IPS-18c (cell line): ENCODE measurements at regions not wholly inside any gene's neighbourhood (a gene's known extent, or its start where the extent isn't known, plus 50 kb on each side); places are given as distances from the start of the nearest gene placed in this dataset.
"Not testable (repeated sequence)": the region's sequence is repeated elsewhere in the genome, so short reads cannot be mapped to it uniquely, and the experiment has no call there.

ENCODE experiments used
- H3K4me3 ChIP-seq: 2 replicates; pipeline ENCODE4 v1.7.0; 2013; ENCODE audit warnings: low read depth, mild to moderate bottlenecking, low read length, moderate library complexity; ENCODE audit not compliant: insufficient read depth
- H3K9me3 ChIP-seq: one replicate; pipeline ENCODE4 v1.6.1; 2013; ENCODE audit warnings: mild to moderate bottlenecking, low read length, moderate library complexity; ENCODE audit not compliant: control insufficient read depth, insufficient read depth

DNA sequence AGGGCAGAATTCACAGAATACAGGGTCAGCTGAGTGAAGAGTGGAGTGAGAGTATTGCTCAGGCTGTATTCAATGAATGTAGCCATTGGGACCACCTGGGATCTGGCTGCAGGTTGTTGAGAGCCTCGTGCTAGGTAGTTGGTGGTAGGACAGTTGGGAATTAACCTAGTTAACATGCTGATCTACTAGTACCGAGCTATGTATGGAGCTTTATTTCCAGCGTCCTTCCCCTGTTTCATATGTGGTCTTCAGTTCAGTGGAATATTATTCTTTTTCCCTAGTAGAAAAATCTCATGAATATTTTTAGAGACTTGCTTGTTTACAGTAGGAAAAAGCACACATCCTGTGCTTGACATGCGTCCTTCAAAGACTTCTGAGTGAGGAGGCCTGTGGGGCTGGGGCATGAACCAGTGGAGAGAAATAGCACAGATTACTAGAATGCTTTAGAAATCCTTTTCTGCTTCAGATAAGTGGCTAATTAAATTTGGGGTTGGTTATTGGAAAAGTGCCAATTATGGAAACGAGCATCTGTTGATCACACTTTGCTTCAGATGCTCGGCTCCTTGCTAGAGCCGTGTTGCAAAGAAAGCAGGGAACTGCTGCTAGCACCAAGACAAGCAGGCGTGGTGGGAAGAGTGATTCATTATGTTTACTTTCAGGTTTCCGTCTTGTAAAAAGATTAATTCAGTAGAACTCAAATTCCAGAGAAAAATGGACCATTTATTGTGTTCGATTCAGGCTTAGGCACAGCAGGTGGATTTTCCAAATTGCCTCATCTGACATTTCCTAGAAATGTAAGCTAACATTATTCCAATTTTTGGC lies 53.6 kb downstream of the ARF6 start:
- H3K9me3 ChIP-seq, result no peaks in the 10 kb centered on the region
- no peak overlapping the region for H3K4me3 ChIP-seq

DNA sequence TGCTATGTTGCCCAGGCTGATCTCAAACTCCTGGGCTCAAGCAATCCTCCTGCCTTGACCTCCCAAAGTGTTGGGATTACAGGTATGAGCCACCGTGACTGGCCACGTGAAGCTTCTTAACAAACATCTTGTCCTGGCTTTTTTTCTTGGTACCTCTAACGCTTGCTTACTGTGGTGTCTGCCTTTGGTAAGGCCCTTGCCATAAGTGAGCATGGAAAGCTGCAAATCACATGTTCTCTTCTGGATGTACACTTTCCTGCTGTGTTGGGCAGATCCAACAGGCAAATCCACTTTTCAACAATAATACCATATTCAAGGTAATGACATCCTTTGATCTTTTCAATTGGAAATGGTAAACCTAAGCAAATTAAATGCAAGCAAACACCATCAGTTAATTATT lies 54.6 kb downstream of the ARF6 start:
- no peaks in the 10 kb centered on the region for H3K9me3 ChIP-seq
- no peak overlapping the region for H3K4me3 ChIP-seq

DNA sequence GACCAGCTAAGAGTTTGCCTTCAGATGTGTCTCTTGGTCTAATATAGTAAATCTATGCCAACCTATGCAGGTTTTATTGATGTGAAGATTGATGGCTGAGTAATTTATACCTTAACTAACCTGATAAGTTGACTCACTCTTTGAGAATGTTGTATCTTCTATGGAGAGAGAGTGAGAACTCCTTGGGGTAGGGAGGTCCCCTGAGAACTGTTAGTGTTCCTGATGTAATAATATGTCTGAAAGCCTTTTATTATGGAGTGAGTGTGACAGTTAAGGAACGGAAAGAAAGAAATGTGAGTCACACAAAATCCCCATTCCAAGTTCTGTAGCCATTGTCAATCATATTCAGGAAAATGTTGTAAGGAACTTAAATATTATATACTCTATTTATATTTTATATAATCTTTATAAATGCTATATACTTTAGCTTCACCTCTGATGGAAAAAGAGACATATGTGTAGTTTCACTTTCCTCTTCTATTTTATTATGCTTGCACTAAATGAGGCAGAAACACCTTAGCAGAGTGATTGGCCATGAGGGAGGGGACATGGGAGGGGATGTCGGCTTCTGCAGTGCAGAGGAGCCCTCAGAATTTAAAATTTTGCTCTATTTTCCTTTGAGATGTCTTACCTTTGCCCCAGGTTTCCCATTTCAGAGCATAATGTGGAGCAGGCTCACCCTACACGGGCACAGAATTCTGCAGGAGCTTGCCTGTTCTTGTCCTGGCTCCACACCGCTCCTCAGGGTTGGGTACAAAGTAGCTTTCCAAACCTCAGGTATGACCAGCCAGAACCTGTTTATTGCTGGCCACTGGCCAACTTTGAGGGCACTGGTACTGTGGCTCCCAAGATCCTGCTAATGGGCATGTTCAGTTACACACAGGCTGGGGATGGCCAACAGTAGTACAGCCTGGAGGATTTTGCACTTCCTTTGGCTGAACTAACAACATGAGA lies 57.7 kb downstream of the ARF6 start:
- no peak overlapping the region for H3K4me3 ChIP-seq
- peaks cover 2% of the 10 kb centered on the region for H3K9me3 ChIP-seq

DNA sequence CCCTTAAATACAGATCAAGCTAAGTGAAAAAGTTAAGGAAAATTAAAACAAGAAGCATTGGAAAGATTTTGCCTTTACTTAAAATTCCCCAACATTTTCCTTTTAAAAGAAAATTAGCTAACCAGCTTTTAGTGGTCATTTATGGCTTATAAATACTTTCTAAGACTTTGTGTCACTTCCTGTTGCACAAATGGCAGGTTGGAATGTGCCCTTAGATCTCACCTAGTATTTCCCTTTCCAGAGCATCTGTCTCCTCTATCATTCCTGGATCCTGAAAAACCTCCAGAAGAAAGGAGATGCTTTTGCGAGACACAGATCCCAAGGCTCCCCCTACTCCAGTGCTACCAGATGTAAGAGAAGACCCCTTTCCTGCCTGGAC lies 58.3 kb downstream of the ARF6 start:
- H3K4me3 ChIP-seq, result no peak overlapping the region
- H3K9me3 ChIP-seq, result peaks cover 2% of the 10 kb centered on the region

DNA sequence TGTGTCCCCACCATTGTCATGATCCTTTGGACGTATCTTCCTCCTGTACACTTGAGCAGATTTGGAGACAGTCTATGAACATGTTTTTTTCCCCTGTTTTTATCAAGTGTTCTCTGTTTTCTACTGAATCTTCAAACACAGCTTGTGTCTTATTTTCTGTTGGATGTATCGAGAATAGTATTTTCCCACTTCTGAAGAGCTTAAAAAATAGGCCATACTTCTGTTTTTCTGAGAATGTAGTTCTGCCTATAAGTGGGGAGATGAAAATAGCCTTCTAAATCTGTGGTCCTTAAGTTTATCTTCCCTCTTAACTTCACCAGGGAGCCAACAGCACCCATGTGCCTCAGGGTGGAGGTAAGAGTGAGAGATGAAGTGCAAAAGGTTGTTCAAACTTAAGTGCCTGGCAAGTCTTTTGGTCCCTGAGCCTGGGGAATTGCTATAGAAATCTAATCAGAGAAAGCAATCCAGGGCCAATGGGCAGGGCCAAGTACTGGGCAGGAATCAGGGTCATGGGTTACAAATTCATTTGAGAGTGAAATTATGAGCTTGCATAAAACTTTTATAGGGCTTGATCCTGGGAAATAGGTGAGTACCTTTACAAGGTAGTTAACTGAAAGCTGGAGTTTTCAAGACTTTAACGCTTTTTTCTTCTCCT lies 58.9 kb downstream of the ARF6 start:
- Histone ChIP-seq H3K9me3 (peaks cover 2% of the 10 kb centered on the region), H3K4me3 (no peak overlapping the region)

DNA sequence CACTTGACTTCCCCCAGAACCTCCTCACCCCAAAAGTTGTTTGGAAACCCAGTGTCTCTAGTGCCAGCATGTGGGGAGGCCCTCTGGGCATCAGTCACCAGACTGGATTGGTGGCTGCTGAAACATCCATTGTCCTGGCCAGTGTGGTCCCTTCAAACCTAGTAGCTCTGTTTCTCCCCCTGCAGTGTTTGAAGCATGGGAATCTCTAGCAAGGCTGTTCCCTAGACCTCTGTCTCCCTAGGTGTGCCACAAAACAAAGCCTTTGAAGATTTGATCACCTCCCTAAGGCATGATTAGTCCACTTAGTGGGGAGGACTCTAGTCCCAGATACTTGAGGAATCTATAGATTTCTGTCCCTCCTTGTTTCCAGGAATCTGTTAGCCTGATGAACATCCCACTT lies 60.3 kb downstream of the ARF6 start:
- no peak overlapping the region for H3K4me3 ChIP-seq
- H3K9me3 ChIP-seq, result peaks cover 2% of the 10 kb centered on the region

DNA sequence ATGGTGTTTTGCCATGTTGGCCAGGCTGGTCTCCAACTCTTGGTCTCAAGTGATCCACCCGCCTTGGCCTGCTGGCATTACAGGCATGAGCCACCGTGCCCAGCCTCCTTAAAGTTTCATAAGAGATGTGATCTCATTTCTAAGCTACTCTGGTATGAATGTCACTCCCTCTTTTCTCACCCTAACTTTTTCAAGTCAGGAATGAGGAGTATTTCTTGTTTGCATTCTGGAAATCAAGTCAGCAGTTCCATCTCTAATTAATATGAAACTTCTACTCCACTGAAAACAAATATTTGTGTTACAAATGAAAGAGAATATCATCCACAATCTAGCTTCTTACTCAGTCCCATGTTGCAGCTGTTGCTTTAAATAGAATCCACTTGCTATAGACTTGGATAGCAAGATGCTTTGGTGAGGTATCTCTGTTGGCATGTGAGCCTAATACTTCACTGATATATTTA lies 61.3 kb downstream of the ARF6 start:
- peaks cover 2% of the 10 kb centered on the region for H3K9me3 ChIP-seq
- no peak overlapping the region for H3K4me3 ChIP-seq

DNA sequence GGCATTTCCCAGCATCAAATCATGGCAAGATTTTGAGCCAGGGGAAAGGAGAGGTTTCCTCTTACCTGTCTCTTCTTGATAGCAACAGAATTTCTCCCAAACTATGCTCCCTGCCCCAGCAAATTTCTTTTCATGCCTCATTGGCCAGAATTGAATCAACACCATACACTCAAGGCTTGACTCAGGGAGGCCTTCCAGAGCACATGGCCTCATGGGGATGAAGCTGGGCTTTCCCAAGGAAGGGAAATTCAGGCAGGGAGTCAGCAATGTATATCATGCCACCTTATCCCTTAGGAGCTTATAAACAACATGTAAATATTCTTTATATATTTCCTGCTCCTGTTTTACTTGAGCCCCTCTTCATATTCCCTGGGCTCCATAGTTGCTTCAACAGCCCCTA lies 62.1 kb downstream of the ARF6 start:
- H3K4me3 ChIP-seq, result no peak overlapping the region

DNA sequence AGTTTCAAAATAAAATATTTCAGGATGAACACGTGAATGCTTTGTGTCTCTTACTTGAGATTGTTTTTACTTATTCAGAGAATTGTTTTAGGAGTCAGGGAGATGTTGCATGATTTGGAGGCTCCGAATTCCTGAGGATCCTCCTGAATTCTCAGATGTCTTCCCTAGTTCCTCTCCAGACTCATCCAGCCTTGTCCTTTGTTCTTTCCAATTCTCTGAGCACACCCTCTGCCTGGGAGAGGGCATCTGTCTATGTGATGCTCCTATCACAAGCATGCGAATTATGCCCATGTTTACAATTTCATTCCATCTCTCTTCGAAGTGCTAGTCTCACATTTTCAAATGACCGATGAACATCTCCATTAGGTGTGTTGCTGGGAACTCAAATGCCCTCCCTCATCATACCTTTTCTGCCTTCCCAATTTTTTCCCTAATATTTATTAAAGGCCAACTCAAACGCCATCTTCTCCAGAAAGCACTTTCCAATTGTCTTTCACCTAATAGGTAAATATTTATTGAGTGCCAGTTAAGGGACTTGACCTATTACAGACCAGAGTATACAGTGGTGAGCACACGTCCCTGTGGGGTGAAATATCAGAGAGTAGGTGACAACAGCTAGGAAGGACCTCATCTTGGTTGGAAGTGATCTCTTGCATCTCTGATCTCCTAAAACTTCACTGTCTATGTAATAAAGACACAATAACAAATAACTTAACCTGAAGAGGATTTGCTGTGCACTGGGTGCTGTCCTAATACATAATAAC lies 64.4 kb downstream of the ARF6 start:
- peaks cover 2% of the 10 kb centered on the region for H3K9me3 ChIP-seq

More for the DNA sequence above, 62.1 kb downstream of the ARF6 start:
- H3K9me3 ChIP-seq, result peaks cover 2% of the 10 kb centered on the region

DNA sequence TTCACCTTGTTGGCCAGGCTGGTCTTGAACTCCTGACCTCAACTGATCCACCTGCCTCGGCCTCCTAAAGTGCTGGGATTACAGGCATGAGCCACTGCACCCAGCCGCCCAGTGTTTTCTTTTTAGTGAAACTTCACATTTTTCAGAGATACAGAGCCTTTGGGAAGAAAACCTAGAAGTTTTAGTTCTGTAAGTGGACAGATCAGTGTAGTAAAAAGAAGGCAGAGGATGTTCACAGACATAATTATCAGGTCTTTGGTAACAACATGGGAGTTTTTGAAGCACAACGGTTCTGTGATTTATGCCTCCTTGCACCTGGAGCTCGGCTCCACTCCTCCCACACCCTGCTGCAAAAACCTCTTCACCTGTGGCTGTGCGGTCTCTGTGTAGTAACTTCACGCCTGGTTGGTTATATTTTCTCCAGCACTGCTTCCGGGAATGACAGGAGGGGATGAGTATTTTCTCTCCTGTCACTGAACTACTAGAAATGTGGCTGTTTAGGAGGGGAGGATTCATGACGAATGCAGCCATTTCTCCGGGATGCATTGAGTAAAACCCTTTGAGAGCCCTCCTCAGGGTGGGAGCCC lies 67.0 kb downstream of the ARF6 start:
- Histone ChIP-seq H3K9me3 (no peaks in the 10 kb centered on the region), H3K4me3 (no peak overlapping the region)

More for the DNA sequence above, 64.4 kb downstream of the ARF6 start:
- no peak overlapping the region for H3K4me3 ChIP-seq

DNA sequence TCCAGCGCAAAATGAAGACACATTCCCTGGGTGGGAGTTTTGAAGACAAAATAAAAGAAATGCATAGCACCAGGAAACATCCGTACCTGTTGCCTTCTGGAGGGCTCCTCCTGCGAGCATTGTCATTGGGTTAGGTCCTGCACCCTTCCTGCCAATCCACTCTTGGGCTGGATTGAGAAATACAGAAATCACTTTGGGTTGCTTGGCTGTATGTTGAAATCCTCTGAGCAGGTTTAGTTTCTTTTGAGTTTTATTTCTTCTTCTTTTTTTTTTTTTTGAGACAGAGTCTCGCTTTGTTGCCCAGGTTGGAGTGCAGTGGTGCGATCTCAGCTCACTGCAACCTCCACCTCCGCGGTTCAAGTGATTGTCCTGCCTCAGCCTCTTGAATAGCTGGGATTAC lies 67.6 kb downstream of the ARF6 start:
- no peaks in the 10 kb centered on the region for H3K9me3 ChIP-seq

DNA sequence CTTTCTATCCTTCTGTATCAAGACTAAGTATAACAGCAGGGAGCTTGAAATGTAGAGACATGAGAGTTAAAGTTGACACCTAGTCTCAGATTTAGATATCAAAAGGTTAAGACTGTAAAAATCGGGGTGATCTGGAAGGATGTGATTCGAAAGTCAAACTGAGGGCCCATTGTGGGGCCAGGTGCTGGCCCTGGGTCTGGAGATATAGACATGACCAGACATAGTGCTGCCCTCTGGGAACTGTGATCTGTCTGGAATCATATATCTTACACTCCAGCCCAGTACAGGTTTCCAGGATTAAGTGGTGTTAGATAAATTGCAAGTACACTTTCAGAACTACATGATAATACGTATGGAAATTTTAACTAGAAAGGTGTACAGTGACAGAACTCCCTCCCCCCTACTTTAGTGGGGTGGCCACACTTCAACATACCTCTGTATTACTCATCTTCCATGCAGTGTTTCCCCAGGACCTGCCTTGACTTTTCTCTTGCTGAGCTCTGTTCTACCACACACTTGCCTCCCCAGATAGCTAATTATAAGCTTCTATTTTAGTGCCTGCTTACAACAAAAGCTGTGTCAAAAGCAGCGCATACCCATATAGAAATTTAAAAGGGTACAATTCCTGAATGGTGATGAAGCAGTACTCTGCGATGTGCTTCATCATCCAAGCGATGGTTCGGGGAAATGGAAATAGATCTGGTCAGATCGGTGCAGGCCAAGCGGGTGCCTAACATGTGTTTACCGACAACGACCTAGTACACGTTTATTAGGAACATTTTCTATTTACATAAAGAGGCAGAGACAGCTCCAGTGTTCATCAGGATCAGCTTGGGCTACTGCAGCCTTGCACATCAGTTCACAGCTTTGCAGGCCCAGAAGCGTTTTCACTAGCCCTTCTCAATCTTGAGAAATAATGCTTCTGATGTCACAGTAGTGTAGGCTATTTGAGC lies 68.7 kb downstream of the ARF6 start:
- Histone ChIP-seq H3K9me3 (no peaks in the 10 kb centered on the region), H3K4me3 (no peak overlapping the region)

More for the DNA sequence above, 67.6 kb downstream of the ARF6 start:
- no peak overlapping the region for H3K4me3 ChIP-seq

DNA sequence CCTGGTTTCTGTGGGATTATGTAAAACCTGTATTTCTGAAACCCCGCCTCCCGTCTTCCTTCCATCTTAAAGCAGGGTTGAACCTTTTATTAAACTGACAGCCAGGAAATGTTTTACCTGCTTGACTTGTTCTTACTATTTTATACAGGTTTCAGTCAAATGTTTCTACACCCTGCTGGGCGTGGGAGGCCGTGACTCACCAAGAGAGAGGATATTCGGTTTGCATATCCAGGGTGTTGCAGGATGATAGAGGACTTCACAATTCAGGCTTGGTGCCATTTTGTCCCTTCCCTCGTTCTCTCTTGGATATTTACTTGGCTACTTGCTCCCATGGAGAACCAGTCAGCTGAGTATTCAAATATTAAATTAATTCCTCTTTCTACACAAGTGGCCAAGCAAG lies 69.7 kb downstream of the ARF6 start:
- no peaks in the 10 kb centered on the region for H3K9me3 ChIP-seq
- H3K4me3 ChIP-seq, result no peak overlapping the region

DNA sequence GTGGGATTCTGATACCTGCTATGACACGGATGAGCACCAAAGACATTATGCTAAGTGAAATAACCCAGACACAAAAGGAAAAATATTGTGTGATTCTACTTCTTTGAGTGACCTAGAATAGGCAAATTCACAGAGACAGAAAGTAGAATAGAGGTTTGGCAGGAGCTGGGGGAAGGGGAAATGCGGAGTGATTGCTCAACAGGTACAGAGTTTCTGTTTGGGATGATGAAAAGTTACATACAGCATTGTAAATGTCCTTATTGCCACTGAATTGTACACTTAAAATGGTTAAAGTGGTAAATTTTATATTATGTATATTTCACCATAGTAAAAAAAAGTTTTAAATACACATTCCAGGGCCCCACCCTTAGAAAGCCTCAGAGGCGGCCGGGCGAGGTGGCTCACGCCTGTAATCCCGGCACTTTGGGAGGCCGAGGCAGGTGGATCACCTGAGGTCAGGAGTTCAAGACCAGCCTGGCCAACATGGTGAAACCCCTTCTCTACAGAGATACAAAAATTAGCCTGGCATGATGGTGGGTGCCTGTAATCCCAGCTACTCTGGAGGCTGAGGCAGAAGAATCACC lies 72.3 kb downstream of the ARF6 start:
- not testable (repeated sequence) for H3K4me3 ChIP-seq, H3K9me3 ChIP-seq

DNA sequence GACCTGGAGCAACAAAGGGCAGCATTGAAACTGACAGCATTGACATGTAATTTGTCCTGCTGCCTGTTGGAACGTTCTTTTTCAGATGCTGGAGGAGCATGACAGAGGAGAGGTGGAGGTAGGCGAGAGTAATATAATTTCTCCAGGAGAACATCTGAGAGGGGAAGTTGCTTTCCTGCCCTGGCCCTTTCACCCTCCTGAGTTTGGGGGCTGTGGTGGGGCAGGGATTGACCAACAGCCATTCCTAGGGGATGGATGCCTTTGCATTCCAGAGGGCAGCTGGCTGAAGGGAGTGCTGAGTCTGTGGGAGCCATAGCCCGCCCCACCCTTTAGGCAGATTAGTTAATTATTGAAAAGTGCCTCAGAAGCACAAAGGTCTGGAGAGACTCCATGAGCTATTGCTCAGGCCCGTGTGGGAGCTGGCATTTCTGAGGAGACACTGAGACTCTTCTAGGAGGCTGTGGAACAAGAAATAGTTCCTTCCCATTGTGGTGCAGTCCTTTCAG lies 73.5 kb downstream of the ARF6 start:
- no peak overlapping the region for H3K4me3 ChIP-seq

More for the DNA sequence above, 73.5 kb downstream of the ARF6 start:
- no peaks in the 10 kb centered on the region for H3K9me3 ChIP-seq
